ENCODE measurements at regions not wholly inside any gene's neighbourhood (a gene's known extent, or its start where the extent isn't known, plus 50 kb on each side); places are given as distances from the start of the nearest gene placed in this dataset.

- H2BK15ac ChIP-seq (ENCODE audit: low read length): no peak overlapping the region
- FAIRE-seq: no peak
- TF ChIP-seq EZH2 (IDR thresholded peaks at IDR 0.05; ENCODE audit: low read depth, low read length, severe bottlenecking) (no peak), RXRA (IDR thresholded peaks at IDR 0.05; ENCODE audit: insufficient read depth, low read depth, low read length) (no peak), KDM5A (IDR thresholded peaks at IDR 0.05; ENCODE audit: low read length) (no peak), ZNF274 (IDR thresholded peaks at IDR 0.05; ENCODE audit: borderline replicate concordance, extremely low read depth, low read length) (no peak), KDM4A (IDR thresholded peaks at IDR 0.05; ENCODE audit: low read depth, low read length, severe bottlenecking) (no peak), MAFK (IDR thresholded peaks at IDR 0.05; ENCODE audit: low read depth, low read length) (no peak), TBP (IDR thresholded peaks at IDR 0.05; ENCODE audit: low read depth, low read length) (no peak), HDAC6 (IDR thresholded peaks at IDR 0.05; ENCODE audit: low read depth, low read length) (no peak), RNF2 (IDR thresholded peaks at IDR 0.05; ENCODE audit: borderline replicate concordance, low read depth, low read length, missing control alignments, poor library complexity, severe bottlenecking) (no peak), SP1 (IDR thresholded peaks at IDR 0.05; ENCODE audit: low read depth, low read length) (no peak), FOSL1 (IDR thresholded peaks at IDR 0.05; ENCODE audit: insufficient read depth, low read depth, low read length) (no peak), NRF1 (IDR thresholded peaks at IDR 0.05; ENCODE audit: low read depth, low read length) (no peak)
- TF ChIP-seq, protein P1, sequence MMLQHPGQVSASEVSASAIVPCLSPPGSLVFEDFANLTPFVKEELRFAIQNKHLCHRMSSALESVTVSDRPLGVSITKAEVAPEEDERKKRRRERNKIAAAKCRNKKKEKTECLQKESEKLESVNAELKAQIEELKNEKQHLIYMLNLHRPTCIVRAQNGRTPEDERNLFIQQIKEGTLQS (IDR thresholded peaks at IDR 0.05; ENCODE audit: insufficient read depth, low read depth, low read length): no peak
Observed at GRCh38 chr3:117499189-117499870, 789.8 kb downstream of the TUSC7 start.

More at GRCh38 chr3:117499189-117499870, 789.8 kb downstream of the TUSC7 start:
- H3K18ac ChIP-seq (ENCODE audit: extremely low read depth, low read length): no peak overlapping the region
- ChIA-PET POLR2A (ENCODE audit: partially characterized antibody) (no interaction called here), CTCF (ENCODE audit: partially characterized antibody) (interaction anchor here (2.5 kb wide), 1 partner anchor 13 kb away, joined by 5 read pairs; no protein-coding TSS in a partner anchor)
- H3K23me2 ChIP-seq (ENCODE audit: low read depth, low read length): no peaks in the 10 kb centered on the region
- no peak overlapping the region for H3K56ac ChIP-seq (replicated peaks; ENCODE audit: insufficient read length, low read depth, low read length)
- H3K4me2 ChIP-seq (ENCODE audit: insufficient read depth in 1 of 2, low read depth in 2 of 2, low read length in 2 of 2): no peak overlapping the region
- H3K36me3 ChIP-seq (ENCODE audit: control insufficient read depth in 2 of 4, insufficient read depth in 4 of 4, low read length in 3 of 4): no peaks in the 10 kb centered on the region
- H3K4me1 ChIP-seq (replicated peaks in 1 of 4; ENCODE audit: control insufficient read depth in 3 of 4, insufficient read depth in 4 of 4, low read length in 3 of 4): no peaks in the 10 kb centered on the region
- H4K5ac ChIP-seq (ENCODE audit: insufficient read length, low read depth, low read length): no peak overlapping the region
- H4K91ac ChIP-seq (replicated peaks; ENCODE audit: insufficient read length, low read length): no peak overlapping the region
- H3K9me3 ChIP-seq (ENCODE audit: insufficient read depth in 2 of 2, low read depth in 1 of 2, low read length in 1 of 2): no peaks in the 10 kb centered on the region
- H3K27ac ChIP-seq (ENCODE audit: low read depth, low read length): no peak overlapping the region
- no peak overlapping the region for H2BK20ac ChIP-seq (ENCODE audit: low read length)
- H4K8ac ChIP-seq (ENCODE audit: extremely low read depth, insufficient read depth, low read length): no peak overlapping the region
- WGBS, 2 experiments (ENCODE audit: extremely low coverage in 1 of 2, insufficient coverage in 1 of 2, insufficient read length in 1 of 2, insufficient replicate concordance in 2 of 2, low coverage in 1 of 2, low lambda C conversion rate in 2 of 2, missing lambda C conversion rate in 1 of 2): 89% methylated on average over 4 of the region's 4 CpGs; no CpG with 5 or more reads in 1 of the 2 experiments
- H3K79me2 ChIP-seq (ENCODE audit: control insufficient read depth in 1 of 2, insufficient read depth in 2 of 2, low read length in 2 of 2): no peaks in the 10 kb centered on the region
- no peaks in the 10 kb centered on the region for H3K79me1 ChIP-seq (ENCODE audit: low read depth, low read length)
- no peak overlapping the region for H3K4me3 ChIP-seq (ENCODE audit: extremely low read depth in 1 of 4, insufficient read depth in 2 of 4, low read depth in 3 of 4, low read length in 4 of 4)
- no peak overlapping the region for H2AFZ ChIP-seq (ENCODE audit: low read length)
- H3K4ac ChIP-seq (replicated peaks; ENCODE audit: insufficient read length, low read depth, low read length): no peak overlapping the region
- H2AK5ac ChIP-seq (ENCODE audit: low read depth, low read length): no peak overlapping the region
- H2BK5ac ChIP-seq (ENCODE audit: low read depth, low read length): no peak overlapping the region
- no peak overlapping the region for H3K9ac ChIP-seq (replicated peaks in 1 of 4; ENCODE audit: extremely low read depth in 1 of 4, low read depth in 3 of 4, low read length in 3 of 4)
- H3K23ac ChIP-seq (ENCODE audit: insufficient read length): no peak overlapping the region
- DNase-seq (ENCODE audit: low read depth in 1 of 2, low spot score in 2 of 2): no peak
- no peaks in the 10 kb centered on the region for H3K27me3 ChIP-seq (replicated peaks in 1 of 4; ENCODE audit: control insufficient read depth in 3 of 4, extremely low read depth in 1 of 4, insufficient read depth in 3 of 4, low read length in 3 of 4)
- no peak overlapping the region for H3K14ac ChIP-seq (ENCODE audit: insufficient read length)
- H2BK12ac ChIP-seq (ENCODE audit: low read depth, low read length): no peak overlapping the region
- no peaks in the 10 kb centered on the region for H4K20me1 ChIP-seq (replicated peaks in 1 of 2; ENCODE audit: control insufficient read depth in 1 of 2, insufficient read depth in 2 of 2, low read length in 2 of 2)
- no peak overlapping the region for H2BK120ac ChIP-seq (replicated peaks; ENCODE audit: low read depth, low read length)
